HG02840 (cell line): ENCODE measurements at regions not wholly inside any gene's neighbourhood (a gene's known extent, or its start where the extent isn't known, plus 50 kb on each side); places are given as distances from the start of the nearest gene placed in this dataset.
"Not testable (repeated sequence)": the region's sequence is repeated elsewhere in the genome, so short reads cannot be mapped to it uniquely, and the experiment has no call there.

Experiments used
- ATAC-seq: cut with Tn5 transposase; IDR thresholded peaks from one replicate; pipeline ENCODE4 v1.9.1; 2021; ENCODE audit warnings: mild to moderate bottlenecking, moderate library complexity, moderate number of reproducible peaks; ENCODE audit not compliant: unreplicated experiment, low FRiP score

DNA sequence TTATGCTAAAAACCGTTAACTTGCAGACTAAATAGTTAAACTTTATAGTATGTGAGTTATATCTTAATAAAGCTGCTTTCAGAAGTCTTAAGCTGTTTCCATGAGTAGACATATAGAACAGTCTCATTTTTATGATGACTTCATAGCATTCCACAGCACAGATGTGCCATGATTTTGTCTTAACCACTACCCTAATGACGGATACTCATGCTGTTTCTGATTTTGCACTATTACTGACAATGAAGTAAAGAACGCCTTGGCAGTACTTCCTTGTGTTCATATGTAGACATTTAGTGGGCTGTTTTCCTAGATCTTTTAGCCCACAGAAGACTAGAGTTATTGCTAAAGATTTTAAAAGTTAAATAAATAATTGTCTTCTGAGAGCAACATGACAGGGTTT lies 175.6 kb upstream of the RAB6C start:
- no peak for ATAC-seq

GRCh38 chr2:129805899-129806298 lies 173.6 kb upstream of the RAB6C start:
- no peak for ATAC-seq

GRCh38 chr2:129806317-129806716 lies 173.1 kb upstream of the RAB6C start:
- ATAC-seq, result no peak

- no peak for ATAC-seq
Measured at GRCh38 chr2:129806990-129807389, 172.5 kb upstream of the RAB6C start.

DNA sequence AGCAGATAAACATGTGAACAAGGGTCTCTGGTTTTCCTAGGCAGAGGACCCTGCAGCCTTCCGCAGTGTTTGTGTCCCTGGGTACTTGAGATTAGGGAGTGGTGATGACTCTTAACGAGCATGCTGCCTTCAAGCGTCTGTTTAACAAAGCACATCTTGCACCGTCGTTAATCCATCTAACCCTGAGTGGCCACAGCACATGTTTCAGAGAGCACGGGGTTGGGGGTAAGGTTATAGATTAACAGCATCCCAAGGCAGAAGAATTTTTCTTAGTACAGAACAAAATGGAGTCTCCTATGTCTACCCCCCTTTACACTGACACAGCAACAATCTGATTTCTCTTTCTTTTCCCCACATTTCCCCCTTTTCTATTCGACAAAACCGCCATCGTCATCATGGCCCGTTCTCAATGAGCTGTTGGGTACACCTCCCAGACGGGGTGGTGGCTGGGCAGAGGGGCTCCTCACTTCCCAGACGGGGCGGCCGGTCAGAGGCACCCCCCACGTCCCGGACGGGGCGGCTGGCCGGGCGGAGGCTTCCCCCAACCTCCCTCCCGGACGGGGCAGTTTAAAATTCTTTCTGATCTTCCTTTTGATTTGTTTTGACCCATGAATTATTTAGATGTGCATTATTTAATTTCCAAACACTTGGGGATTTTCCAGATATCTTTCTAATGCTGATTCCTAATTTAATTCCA lies 171.7 kb upstream of the RAB6C start:
- not testable (repeated sequence) for ATAC-seq

- no peak for ATAC-seq
Measured at GRCh38 chr2:129810521-129810920, 168.9 kb upstream of the RAB6C start.

DNA sequence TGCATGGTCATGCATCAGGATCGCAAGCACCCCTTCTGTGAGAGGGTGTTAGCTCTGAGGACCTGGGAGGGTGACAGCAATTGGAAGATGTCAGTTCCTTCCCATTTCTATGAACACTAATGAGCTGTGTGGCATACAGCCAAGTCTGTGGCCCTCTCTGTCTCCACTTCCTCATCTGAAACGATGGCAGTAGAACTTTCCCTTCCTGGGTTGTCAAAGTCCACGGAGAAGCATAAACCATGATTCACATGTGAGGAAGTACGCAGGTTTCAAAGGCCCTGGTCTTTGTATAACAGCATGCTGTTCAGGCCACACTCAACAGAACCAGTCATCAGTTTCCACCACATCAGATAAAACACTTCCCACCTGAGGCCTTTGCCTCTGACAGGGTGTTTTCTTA lies 167.4 kb upstream of the RAB6C start:
- no peak for ATAC-seq

GRCh38 chr2:129812654-129813053 lies 166.8 kb upstream of the RAB6C start:
- ATAC-seq, result no peak

DNA sequence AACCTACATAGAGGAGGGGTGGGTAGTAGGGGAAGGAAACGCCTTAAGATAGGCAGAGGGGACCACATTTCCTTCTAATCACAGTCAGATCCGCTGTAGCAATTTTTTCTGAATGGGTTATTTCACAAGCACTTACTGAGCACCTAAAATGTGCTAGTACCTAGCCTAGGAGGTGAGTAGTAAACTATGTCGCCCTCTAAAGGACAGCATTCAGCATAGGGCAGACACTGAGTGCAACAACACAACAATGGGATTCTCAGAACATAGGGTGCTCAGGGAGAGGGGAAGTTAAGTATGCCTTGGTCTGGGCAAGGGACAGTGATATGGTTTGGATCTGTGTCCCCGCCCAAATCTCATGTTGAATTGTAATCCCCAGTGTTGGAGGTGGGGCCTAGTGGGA lies 166.1 kb upstream of the RAB6C start:
- no peak for ATAC-seq

GRCh38 chr2:129816813-129817574 lies 162.5 kb upstream of the RAB6C start:
- ATAC-seq, result no peak

DNA sequence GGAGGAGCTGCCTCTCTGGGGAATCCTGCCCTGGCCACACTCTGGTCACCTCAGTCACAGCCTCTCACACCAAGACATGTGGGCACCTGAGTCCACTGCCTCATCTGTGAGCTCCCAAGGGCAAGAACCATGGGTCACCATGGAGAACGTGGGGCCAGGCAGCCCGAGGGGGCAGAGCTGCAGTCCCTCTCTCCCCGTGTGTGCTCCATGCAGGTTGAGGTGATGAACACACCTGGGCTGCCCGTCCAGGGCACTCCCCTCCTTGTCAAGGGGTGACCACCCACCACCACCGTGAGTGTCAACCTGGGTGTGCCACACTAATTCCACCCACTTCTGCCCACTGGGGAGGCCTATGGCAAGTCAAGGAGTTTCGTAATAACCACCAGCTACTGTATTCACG lies 159.6 kb upstream of the RAB6C start:
- no peak for ATAC-seq

- ATAC-seq, result no peak
Measured at GRCh38 chr2:129820908-129821307, 158.6 kb upstream of the RAB6C start.

DNA sequence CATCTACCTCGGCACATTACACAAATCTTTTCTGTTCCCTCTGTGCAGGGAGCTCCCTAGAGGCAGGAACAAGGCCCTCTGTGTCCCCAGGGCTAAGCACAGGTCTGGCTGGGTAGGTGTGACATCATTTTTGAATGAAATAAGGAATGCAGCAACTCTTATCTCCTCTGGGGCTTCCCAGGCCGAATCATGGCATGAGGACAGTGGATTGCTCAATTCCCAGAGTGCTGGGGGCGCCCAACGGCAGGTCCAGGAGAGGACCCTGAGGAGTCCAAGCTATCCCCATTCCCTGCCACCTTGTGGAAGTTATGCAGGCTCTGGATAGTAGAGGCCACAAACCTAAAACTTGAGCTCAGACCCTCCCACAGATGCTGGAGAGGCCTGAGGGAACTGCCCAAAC lies 158.0 kb upstream of the RAB6C start:
- ATAC-seq, result no peak

DNA sequence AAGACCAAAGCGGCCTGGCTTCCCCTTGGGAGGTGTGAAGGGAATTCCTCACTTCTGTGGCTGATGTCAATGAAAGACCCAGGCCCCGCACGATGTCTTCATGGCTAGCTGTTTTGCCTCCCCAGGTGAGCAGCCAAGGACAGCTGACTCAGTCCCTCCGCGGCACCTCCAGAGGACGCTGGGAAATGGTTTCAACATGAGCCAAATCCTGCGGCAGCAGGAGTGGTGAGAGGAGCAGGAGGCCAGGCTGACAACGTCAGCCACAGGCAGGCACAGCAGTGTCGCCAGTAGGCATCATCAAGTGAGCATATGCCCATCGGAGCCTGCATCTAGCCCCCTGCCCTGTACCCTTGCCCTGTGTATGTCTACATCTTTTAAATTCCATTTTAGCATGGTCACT lies 156.4 kb upstream of the RAB6C start:
- ATAC-seq, result no peak

DNA sequence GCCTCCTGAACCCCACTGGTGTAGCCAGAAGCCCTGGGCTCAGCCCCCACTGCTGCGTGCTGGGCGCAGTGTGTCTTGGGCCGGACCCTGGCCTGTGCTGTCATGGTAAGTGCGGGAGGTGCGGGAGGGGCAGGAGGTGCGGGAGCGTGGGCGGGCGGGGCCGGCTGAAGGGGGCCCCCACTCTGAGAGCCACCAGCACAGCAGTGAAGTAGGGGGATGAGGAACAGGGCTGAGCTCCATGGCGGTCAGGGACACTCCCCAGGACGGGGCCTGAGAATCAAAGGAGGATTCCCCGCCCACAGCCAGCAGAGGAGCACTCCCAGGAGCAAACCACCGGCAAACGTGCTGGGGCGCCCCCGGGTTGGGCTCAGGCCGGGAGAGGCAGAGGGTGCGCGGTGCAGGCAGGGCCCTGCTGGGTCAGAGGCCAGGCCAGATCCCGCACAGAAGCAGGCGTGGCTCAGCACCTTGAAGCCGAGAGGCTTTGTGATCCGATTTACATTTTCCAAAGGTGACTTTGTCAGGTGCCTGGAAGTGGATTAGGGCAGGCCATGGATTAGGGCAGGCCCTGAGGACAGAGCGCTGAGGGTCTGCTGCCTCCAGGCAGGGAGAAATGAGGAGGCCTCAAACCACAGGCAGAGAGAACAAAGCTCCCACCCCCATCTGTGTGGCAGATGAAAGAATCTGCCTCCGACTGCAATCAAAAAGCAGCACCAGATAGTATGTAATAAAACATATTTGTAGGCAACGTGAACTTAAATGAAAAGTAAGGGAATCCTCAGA lies 152.0 kb upstream of the RAB6C start:
- ATAC-seq, result no peak

DNA sequence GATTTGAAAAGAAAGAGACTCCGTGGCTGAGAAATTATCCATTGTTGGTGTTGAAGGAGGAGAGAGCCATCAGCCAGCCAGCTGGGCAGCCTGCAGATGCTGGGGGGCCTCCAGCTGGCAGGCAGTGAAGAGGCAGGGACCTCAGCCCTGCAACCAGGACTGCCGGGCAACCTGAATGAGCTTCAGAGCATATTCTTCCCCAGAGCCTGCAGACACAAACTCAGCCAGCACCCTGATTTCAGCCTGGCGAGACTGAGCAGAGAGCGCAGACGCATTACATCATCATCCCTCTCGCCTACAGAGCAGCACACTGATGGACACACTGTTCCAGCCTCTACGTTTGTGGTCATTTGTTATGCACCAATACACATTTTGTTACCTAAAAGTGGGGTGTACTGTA lies 150.7 kb upstream of the RAB6C start:
- ATAC-seq, result no peak

GRCh38 chr2:129829588-129829987 lies 149.9 kb upstream of the RAB6C start:
- ATAC-seq, result no peak

GRCh38 chr2:129831018-129831417 lies 148.4 kb upstream of the RAB6C start:
- no peak for ATAC-seq

- ATAC-seq, result not testable (repeated sequence)
Measured at GRCh38 chr2:129833465-129833864, 146.0 kb upstream of the RAB6C start.

DNA sequence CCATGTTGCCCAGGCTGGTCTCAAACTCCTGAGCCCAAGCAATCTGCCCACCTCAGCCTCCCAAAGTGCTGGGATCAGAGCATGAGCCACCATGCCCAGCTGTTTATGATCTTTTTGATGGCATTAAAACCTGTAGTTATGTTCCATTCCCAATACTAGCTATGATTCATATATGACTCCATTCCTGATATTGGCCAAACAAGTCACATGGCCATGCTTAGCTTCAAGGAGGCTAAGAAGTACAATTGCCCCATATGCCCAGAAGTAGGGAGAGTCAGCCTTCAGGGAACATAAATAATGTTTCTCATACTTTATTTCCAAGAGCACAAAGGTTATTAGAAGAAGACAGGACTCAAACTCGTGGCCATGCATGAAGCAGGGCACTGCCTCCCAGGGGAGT lies 132.4 kb upstream of the RAB6C start:
- ATAC-seq, result no peak

- no peak for ATAC-seq
Measured at GRCh38 chr2:129849559-129850160, 129.8 kb upstream of the RAB6C start.
